Cerebellar nuclear complex (tissue), 1 donor: ENCODE measurements at regions not wholly inside any gene's neighbourhood (a gene's known extent, or its start where the extent isn't known, plus 50 kb on each side); places are given as distances from the start of the nearest gene placed in this dataset.

Source experiments
- DNase-seq, 2 experiments: peaks; one replicate each; lab custom pipeline; 2025; lab: John Stamatoyannopoulos, UW

GRCh38 chr18:26794230-26795101 is 71.0 kb downstream of the AQP4 start:
- DNase-seq = no peak

GRCh38 chr18:26792661-26793060 is 72.8 kb downstream of the AQP4 start:
- no peak for DNase-seq

- DNase-seq = no peak
These were observed 73.8 kb downstream of the AQP4 start for GRCh38 chr18:26791676-26792075.

GRCh38 chr18:26784599-26784998 is 80.9 kb downstream of the AQP4 start:
- DNase-seq = no peak

- no peak for DNase-seq
These were observed 82.3 kb downstream of the AQP4 start for GRCh38 chr18:26783170-26783569.

GRCh38 chr18:26780520-26781325 is 84.8 kb downstream of the AQP4 start:
- no peak for DNase-seq

- no peak for DNase-seq
These were observed 87.5 kb downstream of the AQP4 start for GRCh38 chr18:26778054-26778393.

- DNase-seq = no peak
These were observed 88.0 kb downstream of the AQP4 start for GRCh38 chr18:26777351-26778053.

GRCh38 chr18:26772691-26773090 is 92.8 kb downstream of the AQP4 start:
- DNase-seq = no peak

GRCh38 chr18:26771524-26771923 is 94.0 kb downstream of the AQP4 start:
- no peak for DNase-seq

- no peak for DNase-seq
These were observed 97.1 kb downstream of the AQP4 start for GRCh38 chr18:26768385-26768784.

GRCh38 chr18:26765498-26765897 is 100.0 kb downstream of the AQP4 start:
- DNase-seq = no peak

GRCh38 chr18:26764586-26764985 is 100.9 kb downstream of the AQP4 start:
- DNase-seq = no peak

GRCh38 chr18:26764177-26764576 is 101.3 kb downstream of the AQP4 start:
- no peak for DNase-seq

GRCh38 chr18:26763446-26764110 is 101.9 kb downstream of the AQP4 start:
- no peak for DNase-seq

GRCh38 chr18:26757263-26758019 is 108.1 kb downstream of the AQP4 start:
- no peak for DNase-seq

- no peak for DNase-seq
These were observed 109.0 kb downstream of the AQP4 start for GRCh38 chr18:26756556-26756955.

GRCh38 chr18:26746826-26747475 is 118.6 kb downstream of the AQP4 start:
- DNase-seq = no peak

GRCh38 chr18:26746398-26746797 is 119.1 kb downstream of the AQP4 start:
- no peak for DNase-seq

GRCh38 chr18:26745288-26746181 is 120.0 kb downstream of the AQP4 start:
- no peak for DNase-seq
